Trophoblast cell (in vitro differentiated cells and primary cell): ENCODE measurements at regions not wholly inside any gene's neighbourhood (a gene's known extent, or its start where the extent isn't known, plus 50 kb on each side); places are given as distances from the start of the nearest gene placed in this dataset.

Experiments
- DNase-seq, 2 donors: peaks; one replicate each; pipeline ENCODE4 v3.0.0-alpha.2; 2016
- H2AFZ ChIP-seq: 2 replicates; pipeline ENCODE4 v1.6.1; 2013; ENCODE audit warnings: low read length, moderate library complexity, mild to moderate bottlenecking; ENCODE audit not compliant: insufficient read depth, poor library complexity
- H2AK5ac ChIP-seq: 2 replicates; pipeline ENCODE4 v1.6.1; 2013; ENCODE audit warnings: mild to moderate bottlenecking, low read length
- H2BK120ac ChIP-seq: 2 replicates; pipeline ENCODE4 v1.6.1; 2013; ENCODE audit warnings: low read length, mild to moderate bottlenecking, moderate library complexity; ENCODE audit not compliant: insufficient read depth, poor library complexity
- H2BK12ac ChIP-seq: 2 replicates; pipeline ENCODE4 v1.6.1; 2013; ENCODE audit warnings: mild to moderate bottlenecking, low read length, moderate library complexity
- H2BK5ac ChIP-seq: 2 replicates; pipeline ENCODE4 v1.6.1; 2013; ENCODE audit warnings: low read length, low read depth, moderate library complexity, mild to moderate bottlenecking; ENCODE audit not compliant: poor library complexity
- H3K14ac ChIP-seq: 2 replicates; pipeline ENCODE4 v1.6.1; 2013; ENCODE audit warnings: mild to moderate bottlenecking, low read length
- H3K18ac ChIP-seq: 2 replicates; pipeline ENCODE4 v1.6.1; 2013; ENCODE audit warnings: mild to moderate bottlenecking, low read length
- H3K23ac ChIP-seq: 2 replicates; pipeline ENCODE4 v1.6.1; 2013; ENCODE audit warnings: low read length
- H3K27ac ChIP-seq: 2 replicates; pipeline ENCODE4 v1.5.1; 2013; ENCODE audit warnings: low read depth, mild to moderate bottlenecking, inconsistent platforms, low read length, moderate library complexity
- H3K27me3 ChIP-seq: 2 replicates; pipeline ENCODE4 v1.6.1; 2013; ENCODE audit warnings: inconsistent platforms, mild to moderate bottlenecking, low read length, moderate library complexity; ENCODE audit not compliant: insufficient read depth
- H3K36me3 ChIP-seq, 2 experiments: 1 replicate in 1 of 2; 2 replicates in 1 of 2; pipeline ENCODE4 v1.6.1; 2013; ENCODE audit warnings: low read length in 2 of 2, mild to moderate bottlenecking in 2 of 2, moderate library complexity in 1 of 2; ENCODE audit not compliant: insufficient read depth in 2 of 2, control insufficient read depth in 1 of 2
- H3K4ac ChIP-seq: 2 replicates; pipeline ENCODE4 v1.6.1; 2013; ENCODE audit warnings: low read depth, mild to moderate bottlenecking, low read length, moderate library complexity
- H3K4me1 ChIP-seq, 2 experiments: 1 replicate in 1 of 2; 2 replicates in 1 of 2; pipeline ENCODE4 v1.6.1; 2013; ENCODE audit warnings: low read length in 2 of 2, mild to moderate bottlenecking in 2 of 2, moderate library complexity in 1 of 2; ENCODE audit not compliant: insufficient read depth in 2 of 2, control insufficient read depth in 1 of 2
- H3K4me2 ChIP-seq: 2 replicates; pipeline ENCODE4 v1.6.1; 2013; ENCODE audit warnings: inconsistent platforms, mild to moderate bottlenecking, low read length, moderate library complexity
- H3K4me3 ChIP-seq: 2 replicates; pipeline ENCODE4 v1.5.1; 2013; ENCODE audit warnings: mild to moderate bottlenecking, low read depth, low read length, inconsistent platforms
- H3K79me1 ChIP-seq: one replicate; pipeline ENCODE4 v1.6.1; 2013; ENCODE audit warnings: low read length
- H3K79me2 ChIP-seq: 2 replicates; pipeline ENCODE4 v1.6.1; 2013; ENCODE audit warnings: low read length, mild to moderate bottlenecking; ENCODE audit not compliant: control insufficient read depth, insufficient read depth, poor library complexity
- H3K9ac ChIP-seq: 2 replicates; pipeline ENCODE4 v1.6.1; 2013; ENCODE audit warnings: mild to moderate bottlenecking, low read length
- H3K9me3 ChIP-seq: 2 replicates; pipeline ENCODE4 v1.6.1; 2013; ENCODE audit warnings: low read depth, mild to moderate bottlenecking, control low read depth, inconsistent platforms, low read length; ENCODE audit not compliant: insufficient read depth
- H4K12ac ChIP-seq: 2 replicates; pipeline ENCODE4 v1.6.1; 2013; ENCODE audit warnings: low read depth, mild to moderate bottlenecking, low read length, moderate library complexity
- H4K8ac ChIP-seq: 2 replicates; pipeline ENCODE4 v1.6.1; 2013; ENCODE audit warnings: low read depth, mild to moderate bottlenecking, low read length, moderate library complexity
- H4K91ac ChIP-seq: one replicate; pipeline ENCODE4 v1.6.1; 2013; ENCODE audit warnings: low read depth, mild to moderate bottlenecking, low read length, moderate library complexity
- WGBS: extraction: QIAGEN DNeasy Blood & Tissue Kit; methylation state at CpG from one replicate; pipeline ENCODE4 v1.1.7; 2013; ENCODE audit warnings: missing lambda C conversion rate; ENCODE audit not compliant: insufficient read length, insufficient coverage; ENCODE audit errors: extremely low coverage; 5-methylcytosine and 5-hydroxymethylcytosine counted together

DNA sequence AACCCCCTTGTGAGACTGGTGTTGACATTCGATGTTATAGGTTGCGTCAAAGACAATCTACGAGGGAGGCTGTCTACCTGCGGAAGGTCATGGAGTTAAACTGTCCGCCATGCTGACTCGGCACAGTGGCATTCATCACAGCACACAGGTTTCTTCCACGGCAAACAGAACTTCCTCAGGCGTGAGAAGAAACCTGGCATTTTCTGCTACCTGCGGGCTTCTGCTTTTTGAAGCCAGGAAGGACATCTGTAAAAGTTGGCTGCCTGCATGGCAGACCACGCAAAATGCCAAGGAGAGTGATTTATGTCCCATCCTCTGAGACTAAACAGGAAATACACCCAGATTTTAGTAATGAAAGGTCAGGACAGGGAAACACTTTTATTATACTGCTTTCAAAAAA is 809.8 kb upstream of the NUDT12 start:
- Histone ChIP-seq H3K4ac (no peak overlapping the region), H3K36me3 (no peaks in the 10 kb centered on the region), H3K23ac (no peak overlapping the region), H2BK120ac (no peak overlapping the region), H3K27ac (no peak overlapping the region), H3K9ac (no peak overlapping the region), H3K79me2 (no peaks in the 10 kb centered on the region), H2AK5ac (no peak overlapping the region), H3K79me1 (no peaks in the 10 kb centered on the region), H2AFZ (no peak overlapping the region), H2BK5ac (no peak overlapping the region), H3K27me3 (no peaks in the 10 kb centered on the region), H4K12ac (no peak overlapping the region), H4K8ac (no peak overlapping the region), H3K18ac (no peak overlapping the region), H3K4me1 (peaks cover 0 to 2% of the 10 kb centered on the region in 2 experiments), H3K9me3 (no peaks in the 10 kb centered on the region), H3K4me2 (no peak overlapping the region), H3K14ac (no peak overlapping the region), H3K4me3 (no peak overlapping the region), H2BK12ac (no peak overlapping the region), H4K91ac (no peak overlapping the region)
- no CpG with 5 or more reads among the region's 10 CpGs for WGBS
- no peak for DNase-seq

DNA sequence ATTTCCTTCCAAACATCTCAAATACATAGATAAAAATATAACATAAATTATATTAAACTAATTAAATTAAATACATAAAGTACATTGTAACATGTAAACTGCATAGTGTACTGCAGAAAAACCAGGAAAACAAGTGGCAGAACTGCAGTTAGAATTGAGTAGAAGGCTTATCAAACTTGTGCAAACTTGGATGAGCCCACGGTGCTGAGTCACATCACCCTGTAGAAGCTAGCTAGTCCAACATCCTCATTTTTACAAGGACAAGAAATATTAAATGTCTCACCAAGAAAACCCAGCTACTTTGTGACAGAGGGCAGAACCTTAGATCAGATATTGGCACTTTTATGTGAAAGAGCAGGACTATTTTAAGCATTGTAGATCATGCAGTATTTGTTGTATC is 807.9 kb upstream of the NUDT12 start:
- WGBS = no CpG with 5 or more reads among the region's 1 CpG
- no peak overlapping the region for H2BK120ac ChIP-seq
- no peaks in the 10 kb centered on the region for H3K79me2 ChIP-seq
- H4K12ac ChIP-seq = no peak overlapping the region
- peaks cover 0 to 2% of the 10 kb centered on the region in 2 experiments for H3K4me1 ChIP-seq
- no peak overlapping the region for H2BK5ac ChIP-seq
- no peak overlapping the region for H3K4me2 ChIP-seq
- H2AFZ ChIP-seq = no peak overlapping the region
- H3K14ac ChIP-seq = no peak overlapping the region
- H3K23ac ChIP-seq = no peak overlapping the region
- H2BK12ac ChIP-seq = no peak overlapping the region
- H3K4ac ChIP-seq = no peak overlapping the region
- H3K27ac ChIP-seq = no peak overlapping the region
- DNase-seq = no peak
- H2AK5ac ChIP-seq = no peak overlapping the region
- no peak overlapping the region for H3K18ac ChIP-seq
- no peak overlapping the region for H4K8ac ChIP-seq
- no peak overlapping the region for H4K91ac ChIP-seq
- H3K79me1 ChIP-seq = no peaks in the 10 kb centered on the region
- H3K27me3 ChIP-seq = no peaks in the 10 kb centered on the region
- no peak overlapping the region for H3K9ac ChIP-seq
- H3K4me3 ChIP-seq = no peak overlapping the region
- no peaks in the 10 kb centered on the region for H3K36me3 ChIP-seq
- H3K9me3 ChIP-seq = no peaks in the 10 kb centered on the region

DNA sequence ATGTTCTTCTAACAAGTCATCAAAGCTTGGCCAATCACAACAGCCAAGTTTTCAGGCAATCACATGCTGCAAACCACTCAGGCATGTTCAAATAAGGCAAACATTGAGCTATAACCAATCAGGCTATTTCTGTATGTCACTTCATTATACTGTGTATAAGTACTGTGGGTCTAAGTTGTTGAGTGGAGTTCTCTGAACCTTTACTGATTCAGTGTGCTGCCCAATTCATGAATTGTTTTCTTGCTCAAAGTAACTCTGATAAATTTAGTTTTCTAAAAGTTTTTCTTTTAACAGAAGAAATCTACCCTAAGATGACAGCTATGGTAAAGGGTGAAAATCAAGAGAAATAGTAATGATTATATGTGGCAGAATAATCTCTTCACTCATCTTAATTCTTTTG is 805.4 kb upstream of the NUDT12 start:
- Histone ChIP-seq H4K8ac (no peak overlapping the region), H3K79me1 (no peaks in the 10 kb centered on the region), H3K4me2 (no peak overlapping the region), H4K91ac (no peak overlapping the region), H3K14ac (no peak overlapping the region), H3K27me3 (no peaks in the 10 kb centered on the region), H3K18ac (no peak overlapping the region), H2AFZ (no peak overlapping the region), H3K23ac (no peak overlapping the region), H3K4me3 (no peak overlapping the region), H2BK12ac (no peak overlapping the region), H2BK120ac (no peak overlapping the region), H3K36me3 (no peaks in the 10 kb centered on the region), H2AK5ac (no peak overlapping the region), H3K4ac (no peak overlapping the region), H3K4me1 (peaks cover 0 to 2% of the 10 kb centered on the region in 2 experiments), H3K27ac (no peak overlapping the region), H3K9me3 (no peaks in the 10 kb centered on the region), H4K12ac (no peak overlapping the region), H3K79me2 (no peaks in the 10 kb centered on the region), H2BK5ac (no peak overlapping the region), H3K9ac (no peak overlapping the region)
- no peak for DNase-seq

DNA sequence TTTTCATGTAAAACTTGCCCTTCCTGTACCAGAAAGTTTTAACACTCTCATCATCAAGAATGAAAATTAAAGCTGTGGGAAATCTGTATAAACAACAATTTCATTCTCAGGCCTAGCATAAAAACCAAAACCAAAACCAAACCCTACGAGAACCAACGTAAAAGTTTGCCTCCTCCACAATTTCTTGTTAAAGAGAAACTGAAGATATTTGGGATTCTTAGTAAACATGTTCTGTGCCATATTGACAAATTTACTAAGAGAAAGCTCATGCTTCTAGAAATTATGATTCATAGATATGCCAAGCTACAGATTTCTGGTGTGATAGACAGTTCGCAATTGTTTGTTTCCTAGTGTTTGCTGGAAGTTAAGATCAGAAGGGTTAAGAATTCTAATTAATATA is 801.0 kb upstream of the NUDT12 start:
- H3K4me3 ChIP-seq = no peak overlapping the region
- H4K91ac ChIP-seq = no peak overlapping the region
- no peak overlapping the region for H3K23ac ChIP-seq
- no peak overlapping the region for H3K14ac ChIP-seq
- no peaks in the 10 kb centered on the region for H3K79me1 ChIP-seq
- no peak overlapping the region for H3K4me2 ChIP-seq
- no peak for DNase-seq
- H3K27ac ChIP-seq = no peak overlapping the region
- H3K18ac ChIP-seq = no peak overlapping the region
- no peak overlapping the region for H2BK5ac ChIP-seq
- H3K27me3 ChIP-seq = no peaks in the 10 kb centered on the region
- H2AFZ ChIP-seq = no peak overlapping the region
- no peak overlapping the region for H2AK5ac ChIP-seq
- no peak overlapping the region for H4K12ac ChIP-seq
- H2BK12ac ChIP-seq = no peak overlapping the region
- H3K9ac ChIP-seq = no peak overlapping the region
- H3K4me1 ChIP-seq = no peaks in the 10 kb centered on the region
- H4K8ac ChIP-seq = no peak overlapping the region
- no peaks in the 10 kb centered on the region for H3K79me2 ChIP-seq
- H3K9me3 ChIP-seq = no peaks in the 10 kb centered on the region
- H3K4ac ChIP-seq = no peak overlapping the region
- no peaks in the 10 kb centered on the region for H3K36me3 ChIP-seq
- WGBS = no CpG with 5 or more reads among the region's 3 CpGs
- no peak overlapping the region for H2BK120ac ChIP-seq
